ENCODE measurements at regions not wholly inside any gene's neighbourhood (a gene's known extent, or its start where the extent isn't known, plus 50 kb on each side); places are given as distances from the start of the nearest gene placed in this dataset.

- no peak overlapping the region for H3K9ac ChIP-seq (ENCODE audit: low read depth, low read length)
- H3K4me3 ChIP-seq (ENCODE audit: low read length), result no peak overlapping the region
- no peaks in the 10 kb centered on the region for H3K27me3 ChIP-seq (ENCODE audit: insufficient read depth, low read length)
- no peaks in the 10 kb centered on the region for H3K4me1 ChIP-seq (ENCODE audit: insufficient read depth, low read length)
- no peaks in the 10 kb centered on the region for H3K9me3 ChIP-seq (ENCODE audit: insufficient read depth, low read depth, low read length)
- H3K36me3 ChIP-seq (ENCODE audit: insufficient read depth, low read depth, low read length), result no peaks in the 10 kb centered on the region
- no peak overlapping the region for H3K27ac ChIP-seq (ENCODE audit: low read length)
Observed at GRCh38 chr9:3682186-3682585, 156.4 kb upstream of the RFX3 start.

- Histone ChIP-seq H3K9ac (ENCODE audit: low read depth, low read length) (no peak overlapping the region), H3K9me3 (ENCODE audit: insufficient read depth, low read depth, low read length) (no peaks in the 10 kb centered on the region), H3K27me3 (ENCODE audit: insufficient read depth, low read length) (no peaks in the 10 kb centered on the region), H3K27ac (ENCODE audit: low read length) (no peak overlapping the region), H3K4me3 (ENCODE audit: low read length) (no peak overlapping the region), H3K4me1 (ENCODE audit: insufficient read depth, low read length) (no peaks in the 10 kb centered on the region), H3K36me3 (ENCODE audit: insufficient read depth, low read depth, low read length) (no peaks in the 10 kb centered on the region)
Observed at GRCh38 chr9:3677541-3677940, 151.7 kb upstream of the RFX3 start.

- Histone ChIP-seq H3K9ac (ENCODE audit: low read depth, low read length) (no peak overlapping the region), H3K4me3 (ENCODE audit: low read length) (no peak overlapping the region), H3K27me3 (ENCODE audit: insufficient read depth, low read length) (no peaks in the 10 kb centered on the region), H3K4me1 (ENCODE audit: insufficient read depth, low read length) (no peaks in the 10 kb centered on the region), H3K9me3 (ENCODE audit: insufficient read depth, low read depth, low read length) (no peaks in the 10 kb centered on the region), H3K36me3 (ENCODE audit: insufficient read depth, low read depth, low read length) (no peaks in the 10 kb centered on the region), H3K27ac (ENCODE audit: low read length) (no peak overlapping the region)
Observed at GRCh38 chr9:3676766-3677165, 151.0 kb upstream of the RFX3 start.

GRCh38 chr9:3675946-3676345 lies 150.1 kb upstream of the RFX3 start:
- Histone ChIP-seq H3K36me3 (ENCODE audit: insufficient read depth, low read depth, low read length) (no peaks in the 10 kb centered on the region), H3K27ac (ENCODE audit: low read length) (no peak overlapping the region), H3K9ac (ENCODE audit: low read depth, low read length) (no peak overlapping the region), H3K27me3 (ENCODE audit: insufficient read depth, low read length) (no peaks in the 10 kb centered on the region), H3K4me1 (ENCODE audit: insufficient read depth, low read length) (no peaks in the 10 kb centered on the region), H3K4me3 (ENCODE audit: low read length) (no peak overlapping the region), H3K9me3 (ENCODE audit: insufficient read depth, low read depth, low read length) (no peaks in the 10 kb centered on the region)

- Histone ChIP-seq H3K4me3 (ENCODE audit: low read length) (no peak overlapping the region), H3K36me3 (ENCODE audit: insufficient read depth, low read depth, low read length) (no peaks in the 10 kb centered on the region), H3K27me3 (ENCODE audit: insufficient read depth, low read length) (no peaks in the 10 kb centered on the region), H3K27ac (ENCODE audit: low read length) (no peak overlapping the region), H3K4me1 (ENCODE audit: insufficient read depth, low read length) (no peaks in the 10 kb centered on the region), H3K9me3 (ENCODE audit: insufficient read depth, low read depth, low read length) (no peaks in the 10 kb centered on the region), H3K9ac (ENCODE audit: low read depth, low read length) (no peak overlapping the region)
Observed at GRCh38 chr9:3674561-3674960, 148.8 kb upstream of the RFX3 start.

GRCh38 chr9:3672399-3672798 lies 146.6 kb upstream of the RFX3 start:
- Histone ChIP-seq H3K4me1 (ENCODE audit: insufficient read depth, low read length) (no peaks in the 10 kb centered on the region), H3K9ac (ENCODE audit: low read depth, low read length) (no peak overlapping the region), H3K27me3 (ENCODE audit: insufficient read depth, low read length) (no peaks in the 10 kb centered on the region), H3K27ac (ENCODE audit: low read length) (no peak overlapping the region), H3K9me3 (ENCODE audit: insufficient read depth, low read depth, low read length) (no peaks in the 10 kb centered on the region), H3K36me3 (ENCODE audit: insufficient read depth, low read depth, low read length) (no peaks in the 10 kb centered on the region), H3K4me3 (ENCODE audit: low read length) (no peak overlapping the region)

- H3K27me3 ChIP-seq (ENCODE audit: insufficient read depth, low read length), result no peaks in the 10 kb centered on the region
- peaks cover 5% of the 10 kb centered on the region; the same call in 1 of the 2 replicates for H3K4me1 ChIP-seq (ENCODE audit: insufficient read depth, low read length)
- no peak overlapping the region for H3K27ac ChIP-seq (ENCODE audit: low read length)
- no peaks in the 10 kb centered on the region for H3K9me3 ChIP-seq (ENCODE audit: insufficient read depth, low read depth, low read length)
- no peak overlapping the region for H3K4me3 ChIP-seq (ENCODE audit: low read length)
- no peaks in the 10 kb centered on the region for H3K36me3 ChIP-seq (ENCODE audit: insufficient read depth, low read depth, low read length)
- H3K9ac ChIP-seq (ENCODE audit: low read depth, low read length), result no peak overlapping the region
Observed at GRCh38 chr9:3664044-3664443, 138.2 kb upstream of the RFX3 start.

GRCh38 chr9:3662671-3663070 lies 136.9 kb upstream of the RFX3 start:
- Histone ChIP-seq H3K9me3 (ENCODE audit: insufficient read depth, low read depth, low read length) (no peaks in the 10 kb centered on the region), H3K27ac (ENCODE audit: low read length) (no peak overlapping the region), H3K9ac (ENCODE audit: low read depth, low read length) (no peak overlapping the region), H3K4me1 (ENCODE audit: insufficient read depth, low read length) (peaks cover 5% of the 10 kb centered on the region; the same call in 1 of the 2 replicates), H3K27me3 (ENCODE audit: insufficient read depth, low read length) (no peaks in the 10 kb centered on the region), H3K36me3 (ENCODE audit: insufficient read depth, low read depth, low read length) (no peaks in the 10 kb centered on the region), H3K4me3 (ENCODE audit: low read length) (no peak overlapping the region)

GRCh38 chr9:3660936-3661335 lies 135.1 kb upstream of the RFX3 start:
- H3K27ac ChIP-seq (ENCODE audit: low read length), result no peak overlapping the region
- no peaks in the 10 kb centered on the region for H3K36me3 ChIP-seq (ENCODE audit: insufficient read depth, low read depth, low read length)
- no peaks in the 10 kb centered on the region for H3K9me3 ChIP-seq (ENCODE audit: insufficient read depth, low read depth, low read length)
- H3K27me3 ChIP-seq (ENCODE audit: insufficient read depth, low read length), result no peaks in the 10 kb centered on the region
- H3K4me1 ChIP-seq (ENCODE audit: insufficient read depth, low read length), result peaks cover 5% of the 10 kb centered on the region; the same call in 1 of the 2 replicates
- no peak overlapping the region for H3K4me3 ChIP-seq (ENCODE audit: low read length)
- H3K9ac ChIP-seq (ENCODE audit: low read depth, low read length), result no peak overlapping the region

- no peak overlapping the region for H3K9ac ChIP-seq (ENCODE audit: low read depth, low read length)
- no peaks in the 10 kb centered on the region for H3K27me3 ChIP-seq (ENCODE audit: insufficient read depth, low read length)
- H3K4me3 ChIP-seq (ENCODE audit: low read length), result no peak overlapping the region
- no peak overlapping the region for H3K27ac ChIP-seq (ENCODE audit: low read length)
- no peaks in the 10 kb centered on the region for H3K36me3 ChIP-seq (ENCODE audit: insufficient read depth, low read depth, low read length)
- H3K9me3 ChIP-seq (ENCODE audit: insufficient read depth, low read depth, low read length), result no peaks in the 10 kb centered on the region
- H3K4me1 ChIP-seq (ENCODE audit: insufficient read depth, low read length), result peaks cover 5% of the 10 kb centered on the region; the same call in 1 of the 2 replicates
Observed at GRCh38 chr9:3659647-3660046, 133.8 kb upstream of the RFX3 start.

GRCh38 chr9:3658964-3659363 lies 133.2 kb upstream of the RFX3 start:
- no peaks in the 10 kb centered on the region for H3K9me3 ChIP-seq (ENCODE audit: insufficient read depth, low read depth, low read length)
- H3K27me3 ChIP-seq (ENCODE audit: insufficient read depth, low read length), result no peaks in the 10 kb centered on the region
- H3K27ac ChIP-seq (ENCODE audit: low read length), result no peak overlapping the region
- peaks cover 5% of the 10 kb centered on the region; the same call in 1 of the 2 replicates for H3K4me1 ChIP-seq (ENCODE audit: insufficient read depth, low read length)
- no peak overlapping the region for H3K9ac ChIP-seq (ENCODE audit: low read depth, low read length)
- no peaks in the 10 kb centered on the region for H3K36me3 ChIP-seq (ENCODE audit: insufficient read depth, low read depth, low read length)
- H3K4me3 ChIP-seq (ENCODE audit: low read length), result no peak overlapping the region

- H3K27ac ChIP-seq (ENCODE audit: low read length), result no peak overlapping the region
- no peaks in the 10 kb centered on the region for H3K36me3 ChIP-seq (ENCODE audit: insufficient read depth, low read depth, low read length)
- H3K4me3 ChIP-seq (ENCODE audit: low read length), result no peak overlapping the region
- H3K9ac ChIP-seq (ENCODE audit: low read depth, low read length), result no peak overlapping the region
- H3K27me3 ChIP-seq (ENCODE audit: insufficient read depth, low read length), result no peaks in the 10 kb centered on the region
- H3K4me1 ChIP-seq (ENCODE audit: insufficient read depth, low read length), result peaks cover 5% of the 10 kb centered on the region; the same call in 1 of the 2 replicates
- H3K9me3 ChIP-seq (ENCODE audit: insufficient read depth, low read depth, low read length), result no peaks in the 10 kb centered on the region
Observed at GRCh38 chr9:3656224-3656623, 130.4 kb upstream of the RFX3 start.
